GM12865 (cell line): ENCODE measurements at regions not wholly inside any gene's neighbourhood (a gene's known extent, or its start where the extent isn't known, plus 50 kb on each side); places are given as distances from the start of the nearest gene placed in this dataset.

ENCODE experiments used
- DNase-seq: peaks from one replicate; pipeline ENCODE4 v3.0.0; 2010; ENCODE audit warnings: low read depth
- H3K4me3 ChIP-seq: 2 replicates; pipeline ENCODE4 v1.5.1; 2011; ENCODE audit warnings: mild to moderate bottlenecking, low read depth, low read length, control low read depth
- CTCF ChIP-seq: IDR thresholded peaks from 2 replicates; pipeline ENCODE4 v1.5.1; 2011; ENCODE audit warnings: low read length, control low read depth, low read depth, inconsistent platforms; ENCODE audit not compliant: insufficient read depth; ENCODE audit errors: missing control alignments

- TF ChIP-seq CTCF, result no peak
- DNase-seq, result no peak
- H3K4me3 ChIP-seq, result no peak overlapping the region
These were observed 196.9 kb downstream of the LIG4 start for GRCh38 chr13:108018371-108018870.

- no peak for TF ChIP-seq CTCF
- no peak overlapping the region for H3K4me3 ChIP-seq
- DNase-seq, result no peak
These were observed 208.7 kb downstream of the LIG4 start for GRCh38 chr13:108006619-108007018.

GRCh38 chr13:108005231-108005630 is 210.1 kb downstream of the LIG4 start:
- TF ChIP-seq CTCF, result no peak
- no peak overlapping the region for H3K4me3 ChIP-seq
- DNase-seq, result no peak

GRCh38 chr13:108003626-108004025 is 211.7 kb downstream of the LIG4 start:
- no peak for TF ChIP-seq CTCF
- H3K4me3 ChIP-seq, result no peak overlapping the region
- no peak for DNase-seq

DNA sequence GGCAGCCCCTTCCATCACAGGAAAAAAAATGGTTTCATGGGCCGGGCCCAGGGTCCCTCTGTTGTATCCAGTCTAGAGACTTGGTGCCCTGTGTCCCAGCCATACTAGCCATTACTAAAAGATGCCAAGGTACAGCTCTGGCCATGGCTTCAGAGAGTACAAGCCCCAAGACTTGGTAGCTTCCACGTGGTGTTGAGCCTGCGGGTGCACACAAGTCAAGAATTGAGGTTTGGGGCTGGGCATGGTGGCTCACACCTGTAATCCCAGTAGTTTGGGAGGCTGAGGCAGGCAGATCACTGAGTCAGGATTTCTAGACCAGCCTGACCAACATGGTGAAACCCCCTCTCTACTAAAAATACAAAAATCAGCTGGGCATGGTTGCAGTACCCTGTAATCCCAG is 214.3 kb downstream of the LIG4 start:
- no peak overlapping the region for H3K4me3 ChIP-seq
- TF ChIP-seq CTCF, result no peak
- DNase-seq, result no peak

GRCh38 chr13:107999751-108000150 is 215.6 kb downstream of the LIG4 start:
- TF ChIP-seq CTCF, result no peak
- DNase-seq, result no peak
- no peak overlapping the region for H3K4me3 ChIP-seq

GRCh38 chr13:107994137-107994536 is 221.2 kb downstream of the LIG4 start:
- no peak overlapping the region for H3K4me3 ChIP-seq
- TF ChIP-seq CTCF, result no peak

More at GRCh38 chr13:107994137-107994536, 221.2 kb downstream of the LIG4 start:
- DNase-seq, result no peak
